ENCODE measurements at regions not wholly inside any gene's neighbourhood (a gene's known extent, or its start where the extent isn't known, plus 50 kb on each side); places are given as distances from the start of the nearest gene placed in this dataset.

GRCh38 chr6:156652231-156652750 is 124.9 kb upstream of the ARID1B start:
- Histone ChIP-seq H4K20me1 (ENCODE audit: insufficient read depth, low read length) (no peaks in the 10 kb centered on the region), H3K9me2 (replicated peaks; ENCODE audit: insufficient read depth, low read length) (no peaks in the 10 kb centered on the region), H3K9ac (ENCODE audit: low read length) (no peak overlapping the region), H3K79me2 (ENCODE audit: low read length) (no peaks in the 10 kb centered on the region), H3K27me3 (replicated peaks; ENCODE audit: insufficient read depth, low read length) (no peaks in the 10 kb centered on the region), H3K36me3 (replicated peaks; ENCODE audit: insufficient read depth, low read length) (no peaks in the 10 kb centered on the region), H2AFZ (ENCODE audit: low read length) (no peak overlapping the region), H3K9me3 (replicated peaks; ENCODE audit: insufficient read depth, low read length) (no peaks in the 10 kb centered on the region), H3K27ac (ENCODE audit: low read length) (no peak overlapping the region), H3K4me2 (ENCODE audit: low read depth, low read length) (no peak overlapping the region), H3F3A (ENCODE audit: insufficient read depth, low read length) (no peaks in the 10 kb centered on the region), H3K4me3 (ENCODE audit: low read length) (no peak overlapping the region), H3K4me1 (ENCODE audit: low read length) (no peaks in the 10 kb centered on the region)
- TF ChIP-seq EZH2phosphoT487 (IDR thresholded peaks at IDR 0.05; ENCODE audit: low read length) (no peak), CTCF (IDR thresholded peaks at IDR 0.05; ENCODE audit: low read length) (no peak), EZH2 (optimal IDR thresholded peaks at IDR 0.05; ENCODE audit: low read depth, low read length) (no peak)
- no peak for DNase-seq

GRCh38 chr6:156651486-156651885 is 125.7 kb upstream of the ARID1B start:
- DNase-seq: no peak
- no peaks in the 10 kb centered on the region for H4K20me1 ChIP-seq (ENCODE audit: insufficient read depth, low read length)
- H2AFZ ChIP-seq (ENCODE audit: low read length): no peak overlapping the region

GRCh38 chr6:156650896-156651390 is 126.2 kb upstream of the ARID1B start:
- H3K9ac ChIP-seq (ENCODE audit: low read length): no peak overlapping the region
- H3K4me1 ChIP-seq (ENCODE audit: low read length): no peaks in the 10 kb centered on the region
- no peaks in the 10 kb centered on the region for H3F3A ChIP-seq (ENCODE audit: insufficient read depth, low read length)
- no peak for DNase-seq
- H3K4me3 ChIP-seq (ENCODE audit: low read length): no peak overlapping the region
- no peak overlapping the region for H3K4me2 ChIP-seq (ENCODE audit: low read depth, low read length)
- no peak overlapping the region for H3K27ac ChIP-seq (ENCODE audit: low read length)
- no peaks in the 10 kb centered on the region for H3K36me3 ChIP-seq (replicated peaks; ENCODE audit: insufficient read depth, low read length)
- TF ChIP-seq CTCF (IDR thresholded peaks at IDR 0.05; ENCODE audit: low read length) (no peak), EZH2 (optimal IDR thresholded peaks at IDR 0.05; ENCODE audit: low read depth, low read length) (no peak), EZH2phosphoT487 (IDR thresholded peaks at IDR 0.05; ENCODE audit: low read length) (no peak)
- no peaks in the 10 kb centered on the region for H3K9me3 ChIP-seq (replicated peaks; ENCODE audit: insufficient read depth, low read length)
- no peaks in the 10 kb centered on the region for H3K9me2 ChIP-seq (replicated peaks; ENCODE audit: insufficient read depth, low read length)
- no peak overlapping the region for H2AFZ ChIP-seq (ENCODE audit: low read length)
- H4K20me1 ChIP-seq (ENCODE audit: insufficient read depth, low read length): no peaks in the 10 kb centered on the region
- H3K79me2 ChIP-seq (ENCODE audit: low read length): no peaks in the 10 kb centered on the region
- no peaks in the 10 kb centered on the region for H3K27me3 ChIP-seq (replicated peaks; ENCODE audit: insufficient read depth, low read length)

More at GRCh38 chr6:156651486-156651885, 125.7 kb upstream of the ARID1B start:
- Histone ChIP-seq H3K36me3 (replicated peaks; ENCODE audit: insufficient read depth, low read length) (no peaks in the 10 kb centered on the region), H3K4me3 (ENCODE audit: low read length) (no peak overlapping the region), H3K4me1 (ENCODE audit: low read length) (no peaks in the 10 kb centered on the region), H3K27ac (ENCODE audit: low read length) (no peak overlapping the region), H3K9me2 (replicated peaks; ENCODE audit: insufficient read depth, low read length) (no peaks in the 10 kb centered on the region), H3F3A (ENCODE audit: insufficient read depth, low read length) (no peaks in the 10 kb centered on the region), H3K4me2 (ENCODE audit: low read depth, low read length) (no peak overlapping the region), H3K9ac (ENCODE audit: low read length) (no peak overlapping the region), H3K9me3 (replicated peaks; ENCODE audit: insufficient read depth, low read length) (no peaks in the 10 kb centered on the region), H3K27me3 (replicated peaks; ENCODE audit: insufficient read depth, low read length) (no peaks in the 10 kb centered on the region), H3K79me2 (ENCODE audit: low read length) (no peaks in the 10 kb centered on the region)
- TF ChIP-seq EZH2 (optimal IDR thresholded peaks at IDR 0.05; ENCODE audit: low read depth, low read length): no peak
- no peak for TF ChIP-seq EZH2phosphoT487 (IDR thresholded peaks at IDR 0.05; ENCODE audit: low read length)
- no peak for TF ChIP-seq CTCF (IDR thresholded peaks at IDR 0.05; ENCODE audit: low read length)
